ENCODE measurements at regions not wholly inside any gene's neighbourhood (a gene's known extent, or its start where the extent isn't known, plus 50 kb on each side); places are given as distances from the start of the nearest gene placed in this dataset.

GRCh38 chr2:19759880-19760279, 141.9 kb downstream of the TTC32 start:
- no peak for TF ChIP-seq CTCF (IDR thresholded peaks at IDR 0.05)
- TF ChIP-seq REST (IDR thresholded peaks at IDR 0.05; ENCODE audit: insufficient read depth in 1 of 2, low read depth in 2 of 2, low read length in 1 of 2): no peak
